ENCODE measurements at regions not wholly inside any gene's neighbourhood (a gene's known extent, or its start where the extent isn't known, plus 50 kb on each side); places are given as distances from the start of the nearest gene placed in this dataset.

- no peak overlapping the region for H3K4me3 Mint-ChIP-seq (ENCODE audit: unreplicated experiment)
- H3K36me3 Mint-ChIP-seq (ENCODE audit: unreplicated experiment): no peaks in the 10 kb centered on the region
- no peak overlapping the region for H3K27ac Mint-ChIP-seq (ENCODE audit: unreplicated experiment)
- peaks cover 3% of the 10 kb centered on the region for H3K9me3 Mint-ChIP-seq (ENCODE audit: unreplicated experiment)
- TF ChIP-seq, protein P1, sequence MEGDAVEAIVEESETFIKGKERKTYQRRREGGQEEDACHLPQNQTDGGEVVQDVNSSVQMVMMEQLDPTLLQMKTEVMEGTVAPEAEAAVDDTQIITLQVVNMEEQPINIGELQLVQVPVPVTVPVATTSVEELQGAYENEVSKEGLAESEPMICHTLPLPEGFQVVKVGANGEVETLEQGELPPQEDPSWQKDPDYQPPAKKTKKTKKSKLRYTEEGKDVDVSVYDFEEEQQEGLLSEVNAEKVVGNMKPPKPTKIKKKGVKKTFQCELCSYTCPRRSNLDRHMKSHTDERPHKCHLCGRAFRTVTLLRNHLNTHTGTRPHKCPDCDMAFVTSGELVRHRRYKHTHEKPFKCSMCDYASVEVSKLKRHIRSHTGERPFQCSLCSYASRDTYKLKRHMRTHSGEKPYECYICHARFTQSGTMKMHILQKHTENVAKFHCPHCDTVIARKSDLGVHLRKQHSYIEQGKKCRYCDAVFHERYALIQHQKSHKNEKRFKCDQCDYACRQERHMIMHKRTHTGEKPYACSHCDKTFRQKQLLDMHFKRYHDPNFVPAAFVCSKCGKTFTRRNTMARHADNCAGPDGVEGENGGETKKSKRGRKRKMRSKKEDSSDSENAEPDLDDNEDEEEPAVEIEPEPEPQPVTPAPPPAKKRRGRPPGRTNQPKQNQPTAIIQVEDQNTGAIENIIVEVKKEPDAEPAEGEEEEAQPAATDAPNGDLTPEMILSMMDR (IDR thresholded peaks at IDR 0.05): no peak
- DNase-seq (ENCODE audit: extremely low spot score, unreplicated experiment): peak; percentile 75
- no peaks in the 10 kb centered on the region for H3K4me1 Mint-ChIP-seq (ENCODE audit: unreplicated experiment)
- peaks cover 21% of the 10 kb centered on the region for H3K27me3 Mint-ChIP-seq (ENCODE audit: unreplicated experiment)
Observed at GRCh38 chr14:94966868-94967267, 190.5 kb downstream of the DICER1 start.

GRCh38 chr14:94966344-94966743 is 191.0 kb downstream of the DICER1 start:
- TF ChIP-seq, protein P1 (IDR thresholded peaks at IDR 0.05): no peak
- H3K4me1 Mint-ChIP-seq (ENCODE audit: unreplicated experiment): no peaks in the 10 kb centered on the region
- H3K27ac Mint-ChIP-seq (ENCODE audit: unreplicated experiment): no peak overlapping the region
- H3K9me3 Mint-ChIP-seq (ENCODE audit: unreplicated experiment): peaks cover 2% of the 10 kb centered on the region
- no peak for DNase-seq (ENCODE audit: extremely low spot score, unreplicated experiment)
- peaks cover 21% of the 10 kb centered on the region for H3K27me3 Mint-ChIP-seq (ENCODE audit: unreplicated experiment)
- H3K4me3 Mint-ChIP-seq (ENCODE audit: unreplicated experiment): no peak overlapping the region
- H3K36me3 Mint-ChIP-seq (ENCODE audit: unreplicated experiment): no peaks in the 10 kb centered on the region

DNA sequence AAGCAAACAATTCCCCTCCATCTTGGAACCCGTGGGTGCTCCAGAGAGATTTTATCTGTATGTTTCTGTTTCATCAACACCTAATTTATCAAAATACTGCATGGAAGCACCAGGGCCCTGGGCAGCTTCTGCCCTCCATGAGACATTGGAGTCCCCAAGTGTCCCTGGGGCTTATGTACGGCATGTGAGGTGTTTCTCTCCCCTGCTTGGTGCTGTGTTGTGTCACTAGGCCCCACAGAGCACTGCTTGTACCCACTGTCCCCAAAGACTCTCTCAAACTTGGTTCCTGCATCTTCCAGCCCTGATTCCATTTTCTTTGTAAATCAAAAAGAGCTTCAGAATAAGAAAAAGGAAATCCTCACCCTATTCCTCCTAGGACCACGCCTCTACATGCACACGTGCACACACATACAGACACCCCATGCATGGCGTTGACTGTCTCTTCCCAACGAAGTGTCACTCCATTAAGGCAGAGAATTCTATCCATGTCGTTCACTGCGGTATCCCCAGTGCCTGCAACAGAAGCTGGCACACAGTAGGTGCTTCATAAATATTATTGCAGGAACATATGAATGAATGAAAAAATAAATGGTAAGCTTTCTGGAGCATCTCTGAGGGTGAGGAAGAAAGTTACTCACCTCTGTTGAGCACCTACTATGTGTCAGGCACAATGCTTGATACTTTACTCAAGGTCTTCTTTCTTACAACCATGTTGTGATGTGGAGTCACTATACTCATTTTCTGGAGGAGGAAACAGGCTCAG is 191.6 kb downstream of the DICER1 start:
- DNase-seq (ENCODE audit: extremely low spot score, unreplicated experiment): no peak
- no peaks in the 10 kb centered on the region for H3K4me1 Mint-ChIP-seq (ENCODE audit: unreplicated experiment)
- H3K4me3 Mint-ChIP-seq (ENCODE audit: unreplicated experiment): no peak overlapping the region
- H3K36me3 Mint-ChIP-seq (ENCODE audit: unreplicated experiment): no peaks in the 10 kb centered on the region
- H3K27me3 Mint-ChIP-seq (ENCODE audit: unreplicated experiment): peaks cover 21% of the 10 kb centered on the region
- TF ChIP-seq, protein P1 (IDR thresholded peaks at IDR 0.05): no peak
- no peaks in the 10 kb centered on the region for H3K9me3 Mint-ChIP-seq (ENCODE audit: unreplicated experiment)
- no peak overlapping the region for H3K27ac Mint-ChIP-seq (ENCODE audit: unreplicated experiment)

DNA sequence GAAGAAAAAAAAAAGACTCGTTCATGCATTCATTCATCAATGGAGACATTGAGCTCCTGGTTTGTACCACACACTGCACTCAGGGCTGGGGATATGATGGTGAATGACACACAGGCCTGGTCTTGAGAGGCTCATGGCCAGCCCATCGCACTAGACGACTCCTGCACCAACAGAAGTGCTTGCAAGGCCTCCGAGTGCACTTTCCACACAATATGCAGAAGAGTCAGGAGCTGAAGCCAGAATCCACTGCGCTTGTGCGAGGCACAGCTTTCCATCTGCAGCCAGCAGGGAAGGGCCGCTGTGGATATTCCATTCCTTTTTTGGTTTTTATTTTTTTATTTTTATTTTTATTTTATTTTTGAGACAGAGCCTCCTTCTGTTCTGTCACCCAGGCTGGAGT is 192.4 kb downstream of the DICER1 start:
- DNase-seq (ENCODE audit: extremely low spot score, unreplicated experiment): peak; percentile 71
- H3K27ac Mint-ChIP-seq (ENCODE audit: unreplicated experiment): no peak overlapping the region
- H3K4me3 Mint-ChIP-seq (ENCODE audit: unreplicated experiment): no peak overlapping the region
- no peaks in the 10 kb centered on the region for H3K4me1 Mint-ChIP-seq (ENCODE audit: unreplicated experiment)
- H3K27me3 Mint-ChIP-seq (ENCODE audit: unreplicated experiment): peaks cover 25% of the 10 kb centered on the region
- no peaks in the 10 kb centered on the region for H3K9me3 Mint-ChIP-seq (ENCODE audit: unreplicated experiment)
- TF ChIP-seq, protein P1 (IDR thresholded peaks at IDR 0.05): no peak
- H3K36me3 Mint-ChIP-seq (ENCODE audit: unreplicated experiment): no peaks in the 10 kb centered on the region

GRCh38 chr14:94964181-94964580 is 193.1 kb downstream of the DICER1 start:
- H3K27ac Mint-ChIP-seq (ENCODE audit: unreplicated experiment): no peak overlapping the region
- H3K4me3 Mint-ChIP-seq (ENCODE audit: unreplicated experiment): no peak overlapping the region
- TF ChIP-seq, protein P1 (IDR thresholded peaks at IDR 0.05): no peak
- H3K4me1 Mint-ChIP-seq (ENCODE audit: unreplicated experiment): no peaks in the 10 kb centered on the region
- peaks cover 2% of the 10 kb centered on the region for H3K36me3 Mint-ChIP-seq (ENCODE audit: unreplicated experiment)
- peaks cover 30% of the 10 kb centered on the region for H3K27me3 Mint-ChIP-seq (ENCODE audit: unreplicated experiment)
- peak; percentile 49 for DNase-seq (ENCODE audit: extremely low spot score, unreplicated experiment)
- no peaks in the 10 kb centered on the region for H3K9me3 Mint-ChIP-seq (ENCODE audit: unreplicated experiment)
